GM12878 (cell line): ENCODE measurements at regions not wholly inside any gene's neighbourhood (a gene's known extent, or its start where the extent isn't known, plus 50 kb on each side); places are given as distances from the start of the nearest gene placed in this dataset.

ENCODE experiments used
- ATAC-seq: fragments of 200-7000 bp; cut with Tn5 transposase; 3 replicates; pipeline ENCODE4 v1.9.1; 2020; ENCODE audit warnings: mild to moderate bottlenecking, moderate library complexity
- BruUV-seq: library from RNA; stranded (reverse); fragments of 400-500 nt; replicated peaks from 2 replicates; lab custom pipeline; 2021; lab: Mats Ljungman, UMichigan
- CTCF ChIA-PET: fragments of 300-600 bp; sonication (Branson Sonifier 250); formaldehyde crosslinking; extraction: SDS; loops from one replicate; lab custom pipeline; 2021; ENCODE audit warnings: inconsistent platforms; lab: Yijun Ruan, JAX
- POLR2A ChIA-PET: fragments of 350-600 bp; formaldehyde crosslinking; extraction: SDS; loops from one replicate; lab custom pipeline; 2021; ENCODE audit warnings: inconsistent platforms; lab: Charles Lee
- RAD21 ChIA-PET: fragments of 300-600 bp; sonication (Branson Sonifier 250); formaldehyde crosslinking; loops from one replicate; lab custom pipeline; 2023; ENCODE audit warnings: antibody characterized with exemption; ENCODE audit not compliant: unreplicated experiment; lab: Charles Lee
- SMC1A ChIA-PET: fragments of 300-600 bp; sonication (Branson Sonifier 250); formaldehyde crosslinking; loops from one replicate; lab custom pipeline; 2023; ENCODE audit not compliant: unreplicated experiment, uncharacterized antibody; lab: Charles Lee
- DNase-seq: peaks from one replicate; pipeline ENCODE4 v3.0.0-alpha.2; 2011; ENCODE audit warnings: low read depth, low spot score
- FAIRE-seq: peaks from 3 replicates; lab custom pipeline; 2011; peaks lifted over from hg19 to GRCh38; lab: Jason Lieb, UNC
- H2AFZ ChIP-seq: 2 replicates; pipeline ENCODE4 v1.6.0; 2011; ENCODE audit warnings: low read depth, low read length, control low read depth; ENCODE audit not compliant: control insufficient read depth
- H3K27ac ChIP-seq: 2 replicates; pipeline ENCODE4 v1.5.1; 2011; ENCODE audit warnings: control low read depth; ENCODE audit not compliant: control insufficient read depth, insufficient read depth
- H3K27me3 ChIP-seq, 2 experiments: replicated peaks in 1 of 2; 2 replicates each; pipeline versions ENCODE4 v1.6.0 to v1.6.1; 2011; ENCODE audit warnings: low read length in 1 of 2; ENCODE audit not compliant: control insufficient read depth in 2 of 2, insufficient read depth in 2 of 2
- H3K36me3 ChIP-seq, 2 experiments: 2 replicates each; pipeline ENCODE4 v1.5.1; 2011; ENCODE audit warnings: low read length in 1 of 2; ENCODE audit not compliant: control insufficient read depth in 2 of 2, insufficient read depth in 2 of 2
- H3K4me1 ChIP-seq: 2 replicates; pipeline ENCODE4 v1.6.1; 2011; ENCODE audit warnings: mild to moderate bottlenecking, low read length, moderate library complexity, mixed read lengths; ENCODE audit not compliant: control insufficient read depth, insufficient read depth
- H3K4me2 ChIP-seq: 2 replicates; pipeline ENCODE4 v1.6.0; 2011; ENCODE audit warnings: control low read depth; ENCODE audit not compliant: control insufficient read depth, insufficient read depth
- H3K4me3 ChIP-seq: fragments of 200-600 bp; sonication (generic); 2 replicates; pipeline ENCODE4 v1.5.1; 2016
- H3K79me2 ChIP-seq: 2 replicates; pipeline ENCODE4 v1.6.0; 2011; ENCODE audit warnings: low read length; ENCODE audit not compliant: control insufficient read depth, insufficient read depth
- H3K9ac ChIP-seq: 2 replicates; pipeline ENCODE4 v1.8.0; 2011; ENCODE audit warnings: low read length, control low read depth, mixed read lengths; ENCODE audit not compliant: control insufficient read depth, insufficient read depth
- H3K9me3 ChIP-seq: replicated peaks from 3 replicates; pipeline ENCODE4 v1.5.1; 2011; ENCODE audit warnings: mild to moderate bottlenecking, low read length; ENCODE audit not compliant: control insufficient read depth, insufficient read depth
- H4K20me1 ChIP-seq: 2 replicates; pipeline ENCODE4 v1.6.0; 2011; ENCODE audit not compliant: control insufficient read depth, insufficient read depth
- BCL11A ChIP-seq: IDR thresholded peaks from 2 replicates; pipeline ENCODE4 v1.6.1; 2011; ENCODE audit warnings: low read depth, low read length
- MEF2A ChIP-seq: IDR thresholded peaks from 2 replicates; pipeline ENCODE4 v1.6.1; 2011; ENCODE audit warnings: low read depth, mild to moderate bottlenecking, low read length, moderate library complexity; ENCODE audit not compliant: insufficient read depth
- MTA2 ChIP-seq: fragments of 450-650 bp; IDR thresholded peaks from 2 replicates; pipeline ENCODE4 v1.6.1; 2016; ENCODE audit warnings: low read depth, mild to moderate bottlenecking, moderate library complexity
- MYB ChIP-seq: fragments of 150-350 bp; IDR thresholded peaks from 2 replicates; pipeline ENCODE4 v1.6.1; 2014; ENCODE audit warnings: mild to moderate bottlenecking, low read depth, low read length, borderline replicate concordance
- MYC ChIP-seq: IDR thresholded peaks from 2 replicates; pipeline ENCODE4 v1.6.1; 2011; ENCODE audit warnings: mild to moderate bottlenecking, low read length, moderate library complexity, inconsistent platforms; ENCODE audit not compliant: insufficient read depth, insufficient replicate concordance, insufficient read length, severe bottlenecking
- SUPT20H ChIP-seq: IDR thresholded peaks from 2 replicates; pipeline ENCODE4 v1.6.1; 2011; ENCODE audit warnings: low read depth, mild to moderate bottlenecking, low read length, moderate library complexity, borderline replicate concordance; ENCODE audit not compliant: control insufficient read depth
- TARDBP ChIP-seq: IDR thresholded peaks from 2 replicates; pipeline ENCODE4 v1.6.1; 2016; ENCODE audit warnings: borderline replicate concordance
- WRNIP1 ChIP-seq: IDR thresholded peaks from 2 replicates; pipeline ENCODE4 v1.6.1; 2011; ENCODE audit warnings: low read depth, low read length, improper control_type of control experiment, borderline replicate concordance
- ZBED1 ChIP-seq: IDR thresholded peaks from 2 replicates; pipeline ENCODE4 v1.6.1; 2016; ENCODE audit warnings: borderline replicate concordance
- ZNF24 ChIP-seq: fragments of 450-650 bp; IDR thresholded peaks from 2 replicates; pipeline ENCODE4 v1.6.1; 2017; ENCODE audit warnings: antibody characterized with exemption, mild to moderate bottlenecking
- WGBS: methylation state at CpG from one replicate; pipeline ENCODE4 v1.1.6; 2016; ENCODE audit warnings: low lambda C conversion rate; ENCODE audit not compliant: insufficient replicate concordance, insufficient coverage; ENCODE audit errors: missing lambda C conversion rate; 5-methylcytosine and 5-hydroxymethylcytosine counted together
- in situ Hi-C: fragments of 300-500 bp; cut with MboI; formaldehyde crosslinking; loops from 9 replicates; pipeline ENCODE4 v1.14.3; 2018; ENCODE audit warnings: mixed read lengths
- intact Hi-C: fragments of 100-400 bp; cut with micrococcal nuclease; formaldehyde crosslinking; loops from one replicate; pipeline ENCODE4 v1.14.2; 2022; ENCODE audit not compliant: unreplicated experiment
- TF ChIP-seq, protein P1 (sequence below): fragments of 450-650 bp; formaldehyde crosslinking; IDR thresholded peaks from 2 replicates; pipeline ENCODE4 v1.5.0; 2022; ENCODE audit warnings: mild to moderate bottlenecking, missing genetic modification characterization

DNA sequence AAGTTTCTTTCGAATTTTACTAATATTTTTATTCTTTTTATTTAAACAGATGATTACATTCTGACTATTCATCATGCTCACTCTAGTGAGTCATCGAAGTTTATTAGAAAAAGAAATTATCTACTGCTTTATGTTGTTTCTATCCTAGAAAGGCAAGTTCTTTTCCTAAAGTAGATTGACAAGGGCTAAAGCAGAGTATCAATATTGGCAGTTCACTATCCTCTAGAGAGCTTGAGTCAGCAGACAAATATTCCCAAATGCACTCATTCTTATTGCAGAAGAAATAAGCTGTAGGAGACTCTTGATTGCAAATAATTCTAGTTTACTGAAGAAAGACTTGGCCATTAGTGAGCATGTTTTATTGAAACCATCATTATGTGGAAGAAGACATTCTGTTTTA, 911.8 kb downstream of the CENPC start:
- CTCF ChIA-PET: no interaction called here
- intact Hi-C loops: no loop called here
- WGBS: 7% methylated on average over 2 of the region's 2 CpGs

DNA sequence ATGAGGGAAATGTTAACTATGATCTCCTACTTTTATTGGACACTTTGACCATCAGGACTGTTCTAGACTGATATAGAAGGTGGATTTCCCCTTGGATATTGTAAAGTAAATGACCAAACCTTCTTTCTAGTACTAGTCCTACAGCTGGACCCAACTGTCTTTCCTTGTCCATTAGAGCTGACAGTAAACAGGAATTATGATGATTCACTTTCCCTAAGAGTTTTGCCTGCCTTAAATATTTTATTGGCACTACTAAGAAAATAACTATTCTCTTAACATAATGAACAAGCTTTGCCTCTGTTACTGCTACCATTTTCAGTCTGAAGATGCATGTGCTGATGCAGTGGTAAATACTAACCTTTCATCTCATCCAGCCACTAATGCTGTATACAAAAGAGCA, 915.4 kb downstream of the CENPC start:
- SMC1A ChIA-PET: no interaction called here
- no peak for ATAC-seq

More for the DNA sequence above, 911.8 kb downstream of the CENPC start:
- H3K36me3 ChIP-seq: no peaks in the 10 kb centered on the region
- no peak overlapping the region for H3K27ac ChIP-seq
- H3K79me2 ChIP-seq: no peaks in the 10 kb centered on the region
- no peak overlapping the region for H3K9ac ChIP-seq
- no peak for DNase-seq
- H4K20me1 ChIP-seq: no peaks in the 10 kb centered on the region
- ChIA-PET SMC1A (no interaction called here), POLR2A (no interaction called here), RAD21 (no interaction called here)
- no peaks in the 10 kb centered on the region for H3K27me3 ChIP-seq
- TF ChIP-seq SUPT20H (no peak), WRNIP1 (no peak)
- no TSS peak for BruUV-seq
- no peak overlapping the region for H3K4me3 ChIP-seq
- no peak overlapping the region for H3K4me2 ChIP-seq
- ATAC-seq: no peak
- no peaks in the 10 kb centered on the region for H3K4me1 ChIP-seq
- no peaks in the 10 kb centered on the region for H3K9me3 ChIP-seq
- in situ Hi-C loops: no loop called here
- H2AFZ ChIP-seq: no peak overlapping the region
- FAIRE-seq: no peak

More for the DNA sequence above, 915.4 kb downstream of the CENPC start:
- no peak for FAIRE-seq
- Histone ChIP-seq H4K20me1 (no peaks in the 10 kb centered on the region), H2AFZ (no peak overlapping the region), H3K9ac (no peak overlapping the region), H3K4me1 (no peaks in the 10 kb centered on the region), H3K9me3 (no peaks in the 10 kb centered on the region), H3K4me2 (no peak overlapping the region), H3K27me3 (no peaks in the 10 kb centered on the region), H3K79me2 (no peaks in the 10 kb centered on the region), H3K36me3 (no peaks in the 10 kb centered on the region), H3K27ac (no peak overlapping the region), H3K4me3 (no peak overlapping the region)
- CTCF ChIA-PET: no interaction called here
- intact Hi-C loops: no loop called here
- DNase-seq: no peak
- RAD21 ChIA-PET: no interaction called here
- in situ Hi-C loops: no loop called here
- TF ChIP-seq TARDBP (no peak), MEF2A (no peak), MYC (no peak), ZBED1 (no peak), MTA2 (no peak), MYB (no peak), ZNF24 (no peak), BCL11A (no peak)
- TF ChIP-seq, protein P1, sequence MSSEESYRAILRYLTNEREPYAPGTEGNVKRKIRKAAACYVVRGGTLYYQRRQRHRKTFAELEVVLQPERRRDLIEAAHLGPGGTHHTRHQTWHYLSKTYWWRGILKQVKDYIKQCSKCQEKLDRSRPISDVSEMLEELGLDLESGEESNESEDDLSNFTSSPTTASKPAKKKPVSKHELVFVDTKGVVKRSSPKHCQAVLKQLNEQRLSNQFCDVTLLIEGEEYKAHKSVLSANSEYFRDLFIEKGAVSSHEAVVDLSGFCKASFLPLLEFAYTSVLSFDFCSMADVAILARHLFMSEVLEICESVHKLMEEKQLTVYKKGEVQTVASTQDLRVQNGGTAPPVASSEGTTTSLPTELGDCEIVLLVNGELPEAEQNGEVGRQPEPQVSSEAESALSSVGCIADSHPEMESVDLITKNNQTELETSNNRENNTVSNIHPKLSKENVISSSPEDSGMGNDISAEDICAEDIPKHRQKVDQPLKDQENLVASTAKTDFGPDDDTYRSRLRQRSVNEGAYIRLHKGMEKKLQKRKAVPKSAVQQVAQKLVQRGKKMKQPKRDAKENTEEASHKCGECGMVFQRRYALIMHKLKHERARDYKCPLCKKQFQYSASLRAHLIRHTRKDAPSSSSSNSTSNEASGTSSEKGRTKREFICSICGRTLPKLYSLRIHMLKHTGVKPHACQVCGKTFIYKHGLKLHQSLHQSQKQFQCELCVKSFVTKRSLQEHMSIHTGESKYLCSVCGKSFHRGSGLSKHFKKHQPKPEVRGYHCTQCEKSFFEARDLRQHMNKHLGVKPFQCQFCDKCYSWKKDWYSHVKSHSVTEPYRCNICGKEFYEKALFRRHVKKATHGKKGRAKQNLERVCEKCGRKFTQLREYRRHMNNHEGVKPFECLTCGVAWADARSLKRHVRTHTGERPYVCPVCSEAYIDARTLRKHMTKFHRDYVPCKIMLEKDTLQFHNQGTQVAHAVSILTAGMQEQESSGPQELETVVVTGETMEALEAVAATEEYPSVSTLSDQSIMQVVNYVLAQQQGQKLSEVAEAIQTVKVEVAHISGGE (CRISPR knock-in tag): no peak
- no TSS peak for BruUV-seq
- POLR2A ChIA-PET: no interaction called here
